Cardiac muscle cell (in vitro differentiated cells and primary cell): ENCODE measurements at regions not wholly inside any gene's neighbourhood (a gene's known extent, or its start where the extent isn't known, plus 50 kb on each side); places are given as distances from the start of the nearest gene placed in this dataset.

ENCODE experiments used
- DNase-seq, 2 donors: peaks; one replicate each; pipeline versions ENCODE4 v3.0.0 to v3.0.0-alpha.2; 2010 to 2017; ENCODE audit warnings: low read depth in 1 of 2, low spot score in 1 of 2
- H3K27ac ChIP-seq: fragments of 200-600 bp; sonication (generic); 2 replicates; pipeline ENCODE4 v1.5.1; 2016
- H3K27me3 ChIP-seq: fragments of 200-600 bp; sonication (generic); 2 replicates; pipeline ENCODE4 v1.6.0; 2016; ENCODE audit warnings: control low read depth
- H3K36me3 ChIP-seq: fragments of 200-600 bp; sonication (generic); 2 replicates; pipeline ENCODE4 v1.5.1; 2016; ENCODE audit warnings: control low read depth
- H3K4me1 ChIP-seq: fragments of 200-600 bp; sonication (generic); 2 replicates; pipeline ENCODE4 v1.8.1; 2017; ENCODE audit warnings: low read depth, mild to moderate bottlenecking, mixed run types
- H3K4me3 ChIP-seq: fragments of 200-600 bp; sonication (generic); 2 replicates; pipeline ENCODE4 v1.5.1; 2016; ENCODE audit warnings: mild to moderate bottlenecking
- H3K9me3 ChIP-seq: fragments of 200-600 bp; sonication (generic); 2 replicates; pipeline ENCODE4 v1.5.1; 2017; ENCODE audit warnings: low read depth, mild to moderate bottlenecking, control low read depth
- TF ChIP-seq, protein P1 (sequence below): IDR thresholded peaks from 2 replicates; pipeline ENCODE4 v1.5.1; 2012; ENCODE audit warnings: low read depth, mild to moderate bottlenecking, low read length

DNA sequence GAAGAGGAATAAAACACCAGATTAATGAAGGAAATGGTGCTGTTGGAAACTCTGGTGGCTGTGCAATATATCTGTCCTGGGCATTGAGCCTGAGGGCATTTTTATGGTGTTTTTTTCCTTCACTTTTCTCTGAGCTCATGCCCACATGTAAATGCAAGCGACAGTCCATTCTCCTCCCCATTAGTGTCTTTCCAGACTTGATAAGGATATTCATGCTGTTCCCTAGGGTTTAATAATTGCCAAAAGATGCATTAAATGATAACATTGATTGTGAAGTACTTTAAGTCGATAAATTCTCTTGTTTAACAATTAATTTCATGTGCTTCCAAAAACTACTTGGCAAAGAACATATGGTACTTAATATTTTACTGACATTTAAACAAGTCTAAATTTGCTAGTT lies 384.7 kb downstream of the MDFIC start:
- H3K27ac ChIP-seq = no peak overlapping the region
- no peak for DNase-seq
- no peaks in the 10 kb centered on the region for H3K36me3 ChIP-seq
- H3K4me1 ChIP-seq = no peaks in the 10 kb centered on the region
- no peaks in the 10 kb centered on the region for H3K9me3 ChIP-seq
- TF ChIP-seq, protein P1, sequence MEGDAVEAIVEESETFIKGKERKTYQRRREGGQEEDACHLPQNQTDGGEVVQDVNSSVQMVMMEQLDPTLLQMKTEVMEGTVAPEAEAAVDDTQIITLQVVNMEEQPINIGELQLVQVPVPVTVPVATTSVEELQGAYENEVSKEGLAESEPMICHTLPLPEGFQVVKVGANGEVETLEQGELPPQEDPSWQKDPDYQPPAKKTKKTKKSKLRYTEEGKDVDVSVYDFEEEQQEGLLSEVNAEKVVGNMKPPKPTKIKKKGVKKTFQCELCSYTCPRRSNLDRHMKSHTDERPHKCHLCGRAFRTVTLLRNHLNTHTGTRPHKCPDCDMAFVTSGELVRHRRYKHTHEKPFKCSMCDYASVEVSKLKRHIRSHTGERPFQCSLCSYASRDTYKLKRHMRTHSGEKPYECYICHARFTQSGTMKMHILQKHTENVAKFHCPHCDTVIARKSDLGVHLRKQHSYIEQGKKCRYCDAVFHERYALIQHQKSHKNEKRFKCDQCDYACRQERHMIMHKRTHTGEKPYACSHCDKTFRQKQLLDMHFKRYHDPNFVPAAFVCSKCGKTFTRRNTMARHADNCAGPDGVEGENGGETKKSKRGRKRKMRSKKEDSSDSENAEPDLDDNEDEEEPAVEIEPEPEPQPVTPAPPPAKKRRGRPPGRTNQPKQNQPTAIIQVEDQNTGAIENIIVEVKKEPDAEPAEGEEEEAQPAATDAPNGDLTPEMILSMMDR = no peak
- H3K27me3 ChIP-seq = no peaks in the 10 kb centered on the region
- no peak overlapping the region for H3K4me3 ChIP-seq

DNA sequence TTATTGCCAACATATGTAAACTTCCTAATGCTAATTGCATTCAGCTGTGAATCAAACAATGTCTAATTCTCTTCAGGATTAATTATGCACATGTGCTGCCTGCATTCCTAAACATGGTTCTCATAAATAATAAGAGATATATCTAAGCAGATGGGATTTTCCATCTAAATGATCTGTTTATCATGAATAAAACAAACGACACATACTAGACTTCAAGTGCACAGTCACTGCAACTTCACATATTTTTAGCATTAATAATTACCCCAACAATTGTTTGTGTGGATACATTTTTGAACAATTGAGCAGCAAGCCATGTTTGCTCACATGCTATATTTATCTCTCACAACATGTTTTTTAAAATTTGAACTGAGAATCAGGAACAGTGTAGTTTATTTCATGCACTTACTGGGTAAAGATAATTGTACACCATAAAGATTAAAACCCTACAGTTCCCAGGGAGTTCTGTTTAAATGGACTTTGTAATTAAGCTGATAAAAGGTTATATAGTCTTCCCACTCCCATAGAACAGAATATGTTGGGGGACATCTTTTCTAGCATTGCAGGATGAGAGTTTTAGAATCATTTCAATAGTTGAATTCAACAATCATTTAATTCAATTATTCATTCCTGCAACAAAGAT lies 378.5 kb downstream of the MDFIC start:
- H3K36me3 ChIP-seq = no peaks in the 10 kb centered on the region
- H3K27ac ChIP-seq = no peak overlapping the region
- H3K4me1 ChIP-seq = no peaks in the 10 kb centered on the region
- H3K9me3 ChIP-seq = no peaks in the 10 kb centered on the region
- no peaks in the 10 kb centered on the region for H3K27me3 ChIP-seq
- H3K4me3 ChIP-seq = no peak overlapping the region
- DNase-seq = peak in 1 of 2 donors; percentile 6
- TF ChIP-seq, protein P1 = no peak

DNA sequence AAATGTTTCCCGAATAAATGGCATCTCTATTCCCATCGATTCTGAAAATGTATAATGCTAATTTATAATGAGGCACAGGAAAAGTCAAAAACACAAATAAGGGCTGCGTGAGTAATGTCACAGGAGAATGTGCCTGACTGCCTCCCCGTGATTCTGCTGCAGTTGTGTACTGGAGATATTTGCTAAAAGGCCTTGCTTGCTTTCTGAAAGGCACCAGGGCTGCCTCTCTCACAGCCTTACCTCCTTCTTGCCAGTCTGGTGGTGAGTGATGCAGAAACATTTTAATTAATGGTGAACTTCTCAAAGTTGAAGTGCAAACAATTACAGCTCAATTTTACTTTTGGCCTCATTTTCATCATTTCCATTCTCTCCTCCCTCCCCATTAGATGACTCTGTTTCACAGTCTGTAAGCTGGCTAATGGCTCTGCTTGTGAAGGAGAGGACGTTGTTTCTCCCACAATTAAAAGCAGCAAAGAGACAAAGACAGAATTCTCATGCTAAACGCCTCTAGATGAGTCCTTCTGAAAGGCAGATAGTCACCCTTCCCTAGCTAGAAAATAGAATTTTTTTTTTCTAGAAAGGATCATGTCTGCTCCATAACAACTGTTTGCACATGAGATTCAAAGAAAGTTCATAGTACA lies 377.6 kb downstream of the MDFIC start:
- H3K4me1 ChIP-seq = no peaks in the 10 kb centered on the region
- H3K4me3 ChIP-seq = no peak overlapping the region
- no peaks in the 10 kb centered on the region for H3K9me3 ChIP-seq
- H3K27me3 ChIP-seq = no peaks in the 10 kb centered on the region
- H3K36me3 ChIP-seq = no peaks in the 10 kb centered on the region
- DNase-seq = no peak
- H3K27ac ChIP-seq = no peak overlapping the region
- TF ChIP-seq, protein P1 = no peak

DNA sequence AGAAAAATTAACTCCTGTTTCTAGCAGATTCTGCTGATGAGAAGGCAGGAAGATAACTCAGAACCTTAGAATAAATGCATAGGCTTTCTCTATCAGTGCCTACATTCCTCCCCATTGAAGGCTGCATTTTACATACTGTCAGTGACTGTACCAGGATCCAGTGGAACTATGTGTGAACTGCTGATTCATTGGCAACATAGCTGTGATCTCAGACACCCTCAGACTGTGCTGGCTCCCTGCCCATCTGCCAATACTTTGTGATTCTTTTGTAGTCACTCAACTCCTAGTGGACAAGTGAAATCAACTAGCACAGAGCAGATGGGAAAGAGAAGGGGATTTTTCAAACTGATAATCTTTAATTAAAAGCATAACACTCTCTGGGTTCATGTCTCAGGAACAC lies 375.8 kb downstream of the MDFIC start:
- H3K27ac ChIP-seq = no peak overlapping the region
- no peak overlapping the region for H3K4me3 ChIP-seq
- TF ChIP-seq, protein P1 = no peak
- no peaks in the 10 kb centered on the region for H3K4me1 ChIP-seq
- no peaks in the 10 kb centered on the region for H3K36me3 ChIP-seq
- no peaks in the 10 kb centered on the region for H3K9me3 ChIP-seq
- DNase-seq = peak in 1 of 2 donors; percentile 62
- no peaks in the 10 kb centered on the region for H3K27me3 ChIP-seq

DNA sequence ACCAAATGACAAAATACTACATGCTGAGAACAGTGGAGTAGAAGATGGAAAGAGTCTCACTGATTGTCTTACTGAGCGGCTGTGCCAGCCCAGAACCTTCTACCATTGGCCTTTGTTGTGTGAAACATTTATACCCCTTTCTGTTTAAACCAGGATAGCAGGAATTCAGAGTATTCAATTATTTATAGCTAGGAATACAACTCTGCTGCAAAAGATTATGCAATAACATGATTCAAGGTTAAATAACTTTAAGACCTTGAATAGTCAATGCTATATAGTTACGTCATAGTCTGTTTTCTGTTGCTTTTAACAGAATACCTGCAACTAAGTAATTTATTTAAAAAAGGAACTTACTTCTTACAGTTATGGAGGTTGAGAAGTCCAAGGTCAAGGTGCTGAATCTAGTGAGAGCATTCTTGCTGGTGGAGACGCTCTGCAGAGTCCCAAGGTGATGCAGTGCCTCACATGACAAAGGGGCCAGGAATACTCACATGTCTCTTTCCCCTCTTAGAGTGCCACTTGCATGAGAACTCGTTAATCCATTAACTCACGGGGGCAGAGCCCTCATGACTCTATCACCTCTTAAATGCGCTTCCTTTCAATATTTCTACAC lies 371.8 kb downstream of the MDFIC start:
- H3K27ac ChIP-seq = no peak overlapping the region
- H3K4me3 ChIP-seq = no peak overlapping the region
- H3K9me3 ChIP-seq = no peaks in the 10 kb centered on the region
- no peaks in the 10 kb centered on the region for H3K27me3 ChIP-seq
- no peak for DNase-seq
- TF ChIP-seq, protein P1 = no peak
- H3K4me1 ChIP-seq = no peaks in the 10 kb centered on the region
- H3K36me3 ChIP-seq = no peaks in the 10 kb centered on the region
